ENCODE measurements at regions not wholly inside any gene's neighbourhood (a gene's known extent, or its start where the extent isn't known, plus 50 kb on each side); places are given as distances from the start of the nearest gene placed in this dataset.

- TF ChIP-seq CTCF (IDR thresholded peaks at IDR 0.05; ENCODE audit: low read depth, low read length), result no peak
- TF ChIP-seq POLR2A (IDR thresholded peaks at IDR 0.05; ENCODE audit: extremely low read depth, insufficient read length), result no peak
- TF ChIP-seq MYC (IDR thresholded peaks at IDR 0.05; ENCODE audit: low read depth, low read length), result no peak
Observed at GRCh38 chr1:29671446-29672356, 435.4 kb downstream of the PTPRU start.

Measured in NB4 (cell line).